Pancreas (tissue), 10 donors: ENCODE measurements at regions not wholly inside any gene's neighbourhood (a gene's known extent, or its start where the extent isn't known, plus 50 kb on each side); places are given as distances from the start of the nearest gene placed in this dataset.

ENCODE experiments used
- ATAC-seq, 4 donors: fragments of 200-7000 bp; cut with Tn5 transposase; one replicate each; pipeline versions ENCODE4 v1.8.0 to v1.9.1; 2020; ENCODE audit warnings: mild to moderate bottlenecking in 4 of 4, moderate library complexity in 4 of 4
- DNase-seq, 6 donors: peaks; one replicate each; pipeline ENCODE4 v3.0.0-alpha.2; 2020
- FAIRE-seq: peaks from 2 replicates; lab custom pipeline; 2012; peaks lifted over from hg19 to GRCh38; lab: Jason Lieb, UNC
- H3K27ac ChIP-seq, 4 donors: fragments of 200-600 bp; sonication (generic); 1 replicate in 3 of 4; 2 replicates in 1 of 4; pipeline versions ENCODE4 v1.5.0 to v1.8.0; 2020
- H3K27me3 ChIP-seq, 4 donors: fragments of 200-600 bp; one replicate each; pipeline ENCODE4 v1.8.0; 2021
- H3K36me3 ChIP-seq, 3 donors: fragments of 200-600 bp; sonication (generic) in 1 of 3; one replicate each; pipeline versions ENCODE4 v1.5.0 to v1.8.0; 2020 to 2021
- H3K4me1 ChIP-seq, 3 donors: fragments of 200-600 bp; one replicate each; pipeline ENCODE4 v1.8.0; 2021
- H3K4me3 ChIP-seq, 4 donors: fragments of 200-600 bp; sonication (generic) in 2 of 4; one replicate each; pipeline versions ENCODE4 v1.5.0 to v1.8.0; 2020 to 2021
- H3K9me3 ChIP-seq, 4 donors: fragments of 200-600 bp; one replicate each; pipeline ENCODE4 v1.8.0; 2021
- CTCF ChIP-seq, 4 donors: fragments of 200-600 bp; sonication (generic) in 3 of 4; IDR thresholded peaks; one replicate each; pipeline versions ENCODE4 v1.5.0 to v1.8.0; 2021; ENCODE audit warnings: antibody characterized with exemption in 4 of 4
- WGBS, 2 donors: extraction: QIAGEN DNeasy Blood & Tissue Kit; methylation state at CpG; one replicate each; pipeline ENCODE4 v1.1.7; 2013; 5-methylcytosine and 5-hydroxymethylcytosine counted together
- intact Hi-C, 3 donors: fragments of 100-400 bp; cut with DNase I; formaldehyde crosslinking; loops; one replicate each; pipeline versions ENCODE4 v1.11.1 to v1.14.2; 2022
- donor health status: healthy with polysubstance abuse.
- donor health status: DM: no; HTN: no; CAD: no; lungs with moderate emphysema.
- donor health status: DM: no; HTN: no; CAD: no.
- donor health status: control.
- donor health status: control.
- donor health status: Bipolar disorder and iron deficiency.
- donor health status: DM: yes; HTN: yes; CAD: no.
- donor health status: DM: no; HTN: no; CAD: no.
- donor health status: DM: no; HTN: no; CAD: no.
- donor health status: DM: yes; HTN: yes; CAD: no.

- Histone ChIP-seq H3K36me3 (no peaks in the 10 kb centered on the region), H3K4me3 (no peak overlapping the region), H3K4me1 (no peaks in the 10 kb centered on the region), H3K27ac (no peak overlapping the region), H3K27me3 (no peaks in the 10 kb centered on the region), H3K9me3 (no peaks in the 10 kb centered on the region)
- TF ChIP-seq CTCF (IDR thresholded peaks at IDR 0.05): no peak
- no peak for ATAC-seq
- FAIRE-seq: no peak
- no peak for DNase-seq
- intact Hi-C loops: no loop called here
- 62 to 72% methylated on average over 2 of the region's 2 CpGs for WGBS, 2 donors
Observed at GRCh38 chr14:44564908-44565307, 57.8 kb upstream of the FSCB start.
